ENCODE measurements at regions not wholly inside any gene's neighbourhood (a gene's known extent, or its start where the extent isn't known, plus 50 kb on each side); places are given as distances from the start of the nearest gene placed in this dataset.

DNA sequence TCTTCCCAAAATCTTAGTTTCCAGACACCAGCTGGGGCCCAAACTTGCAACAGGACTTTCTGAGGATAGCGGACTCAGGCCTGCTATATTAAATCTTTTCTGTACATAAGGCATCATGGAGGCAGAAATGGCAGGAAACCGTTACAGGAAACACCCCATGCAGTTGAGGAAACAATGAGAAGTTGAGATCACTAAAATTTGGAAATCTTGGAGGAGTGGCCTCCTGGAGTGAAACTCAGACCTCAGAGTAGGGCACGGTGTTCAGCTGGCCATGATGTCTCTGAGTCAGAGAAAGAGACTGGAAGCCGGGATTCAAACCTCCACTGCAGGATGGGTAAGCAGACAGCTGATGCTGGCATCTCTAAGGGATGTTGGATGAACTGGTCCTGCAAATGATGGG is 372.6 kb upstream of the CTSO start:
- no peak for FAIRE-seq
- TF ChIP-seq, protein P1, sequence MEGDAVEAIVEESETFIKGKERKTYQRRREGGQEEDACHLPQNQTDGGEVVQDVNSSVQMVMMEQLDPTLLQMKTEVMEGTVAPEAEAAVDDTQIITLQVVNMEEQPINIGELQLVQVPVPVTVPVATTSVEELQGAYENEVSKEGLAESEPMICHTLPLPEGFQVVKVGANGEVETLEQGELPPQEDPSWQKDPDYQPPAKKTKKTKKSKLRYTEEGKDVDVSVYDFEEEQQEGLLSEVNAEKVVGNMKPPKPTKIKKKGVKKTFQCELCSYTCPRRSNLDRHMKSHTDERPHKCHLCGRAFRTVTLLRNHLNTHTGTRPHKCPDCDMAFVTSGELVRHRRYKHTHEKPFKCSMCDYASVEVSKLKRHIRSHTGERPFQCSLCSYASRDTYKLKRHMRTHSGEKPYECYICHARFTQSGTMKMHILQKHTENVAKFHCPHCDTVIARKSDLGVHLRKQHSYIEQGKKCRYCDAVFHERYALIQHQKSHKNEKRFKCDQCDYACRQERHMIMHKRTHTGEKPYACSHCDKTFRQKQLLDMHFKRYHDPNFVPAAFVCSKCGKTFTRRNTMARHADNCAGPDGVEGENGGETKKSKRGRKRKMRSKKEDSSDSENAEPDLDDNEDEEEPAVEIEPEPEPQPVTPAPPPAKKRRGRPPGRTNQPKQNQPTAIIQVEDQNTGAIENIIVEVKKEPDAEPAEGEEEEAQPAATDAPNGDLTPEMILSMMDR (IDR thresholded peaks at IDR 0.05) = no peak
- TF ChIP-seq, protein P2, sequence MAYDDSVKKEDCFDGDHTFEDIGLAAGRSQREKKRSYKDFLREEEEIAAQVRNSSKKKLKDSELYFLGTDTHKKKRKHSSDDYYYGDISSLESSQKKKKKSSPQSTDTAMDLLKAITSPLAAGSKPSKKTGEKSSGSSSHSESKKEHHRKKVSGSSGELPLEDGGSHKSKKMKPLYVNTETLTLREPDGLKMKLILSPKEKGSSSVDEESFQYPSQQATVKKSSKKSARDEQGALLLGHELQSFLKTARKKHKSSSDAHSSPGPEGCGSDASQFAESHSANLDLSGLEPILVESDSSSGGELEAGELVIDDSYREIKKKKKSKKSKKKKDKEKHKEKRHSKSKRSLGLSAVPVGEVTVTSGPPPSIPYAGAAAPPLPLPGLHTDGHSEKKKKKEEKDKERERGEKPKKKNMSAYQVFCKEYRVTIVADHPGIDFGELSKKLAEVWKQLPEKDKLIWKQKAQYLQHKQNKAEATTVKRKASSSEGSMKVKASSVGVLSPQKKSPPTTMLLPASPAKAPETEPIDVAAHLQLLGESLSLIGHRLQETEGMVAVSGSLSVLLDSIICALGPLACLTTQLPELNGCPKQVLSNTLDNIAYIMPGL (CRISPR knock-in tag; IDR thresholded peaks at IDR 0.05; ENCODE audit: borderline replicate concordance) = no peak
- H3K9me3 ChIP-seq = no peaks in the 10 kb centered on the region
- no peak overlapping the region for H3K4me2 ChIP-seq
- no peak overlapping the region for H3K4me3 ChIP-seq
- WGBS (ENCODE audit: missing lambda C conversion rate) = 42% methylated on average over 4 of the region's 4 CpGs
- no peak for DNase-seq (ENCODE audit: low read depth in 1 of 2, low spot score in 1 of 2)
- H3K4me1 ChIP-seq = no peaks in the 10 kb centered on the region
- no peak for ATAC-seq
- ChIA-PET CTCF (no interaction called here), POLR2A (no interaction called here)
- H3K27ac ChIP-seq = no peak overlapping the region

DNA sequence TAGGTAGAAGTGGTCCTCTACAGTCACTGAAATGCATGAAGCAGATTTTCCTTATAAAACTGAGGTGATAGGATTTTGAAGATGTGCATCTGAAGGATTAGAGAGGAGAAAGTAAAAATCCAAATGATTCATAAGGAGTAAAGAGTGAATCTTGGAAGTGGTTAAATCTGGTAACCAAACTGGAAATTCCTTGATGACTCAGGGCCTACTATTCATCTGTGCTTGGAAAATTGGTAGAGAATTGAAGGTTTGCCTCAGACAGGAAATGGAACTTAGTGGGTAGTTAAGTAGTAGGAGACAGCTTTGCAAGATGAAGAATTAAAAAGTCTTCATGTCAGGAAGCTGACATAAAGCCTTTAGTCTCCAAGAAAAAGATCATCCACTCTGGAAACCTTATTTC is 368.9 kb upstream of the CTSO start:
- ATAC-seq (no peak), DNase-seq (ENCODE audit: low read depth in 1 of 2, low spot score in 1 of 2) (no peak), FAIRE-seq (no peak)
- H3K4me2 ChIP-seq = no peak overlapping the region
- TF ChIP-seq CHD2 (IDR thresholded peaks at IDR 0.05; ENCODE audit: low read length, partially characterized antibody) (no peak), RFX5 (IDR thresholded peaks at IDR 0.05) (no peak), JUN (IDR thresholded peaks at IDR 0.05) (no peak), HOXA7 (CRISPR knock-in tag; IDR thresholded peaks at IDR 0.05) (no peak), USF2 (IDR thresholded peaks at IDR 0.05) (no peak), KDM5A (IDR thresholded peaks at IDR 0.05) (no peak), POLR2A (IDR thresholded peaks at IDR 0.05; ENCODE audit: low read length) (no peak), EHMT2 (IDR thresholded peaks at IDR 0.05; ENCODE audit: low read depth) (no peak), ZSCAN20 (CRISPR knock-in tag; IDR thresholded peaks at IDR 0.05) (no peak), JUNB (IDR thresholded peaks at IDR 0.05) (no peak), PHF8 (IDR thresholded peaks at IDR 0.05; ENCODE audit: borderline replicate concordance, low read depth) (no peak), MAFK (IDR thresholded peaks at IDR 0.05; ENCODE audit: partially characterized antibody) (no peak), E2F6 (IDR thresholded peaks at IDR 0.05; ENCODE audit: borderline replicate concordance, low read depth) (no peak), TP53 (CRISPR knock-in tag; IDR thresholded peaks at IDR 0.05) (no peak), RCOR1 (IDR thresholded peaks at IDR 0.05; ENCODE audit: low read depth, low read length) (no peak), RNF2 (IDR thresholded peaks at IDR 0.05; ENCODE audit: borderline replicate concordance, low read depth) (no peak)
- TF ChIP-seq, protein P3, sequence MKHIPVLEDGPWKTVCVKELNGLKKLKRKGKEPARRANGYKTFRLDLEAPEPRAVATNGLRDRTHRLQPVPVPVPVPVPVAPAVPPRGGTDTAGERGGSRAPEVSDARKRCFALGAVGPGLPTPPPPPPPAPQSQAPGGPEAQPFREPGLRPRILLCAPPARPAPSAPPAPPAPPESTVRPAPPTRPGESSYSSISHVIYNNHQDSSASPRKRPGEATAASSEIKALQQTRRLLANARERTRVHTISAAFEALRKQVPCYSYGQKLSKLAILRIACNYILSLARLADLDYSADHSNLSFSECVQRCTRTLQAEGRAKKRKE (CRISPR knock-in tag; IDR thresholded peaks at IDR 0.05; ENCODE audit: low read depth) = no peak
- ChIA-PET CTCF (no interaction called here), POLR2A (no interaction called here)
- H3K4me1 ChIP-seq = no peaks in the 10 kb centered on the region
- H3K9me3 ChIP-seq = no peaks in the 10 kb centered on the region
- H3K27ac ChIP-seq = no peak overlapping the region
- no peak overlapping the region for H3K4me3 ChIP-seq

- DNase-seq (ENCODE audit: low read depth in 1 of 2, low spot score in 1 of 2) = no peak
- H3K9me3 ChIP-seq = no peaks in the 10 kb centered on the region
- H3K4me3 ChIP-seq = no peak overlapping the region
- POLR2A ChIA-PET = no interaction called here
- ATAC-seq = no peak
- H3K27ac ChIP-seq = no peak overlapping the region
- no peaks in the 10 kb centered on the region for H3K4me1 ChIP-seq
- H3K4me2 ChIP-seq = no peak overlapping the region
- 25% methylated on average over 2 of the region's 2 CpGs for WGBS (ENCODE audit: missing lambda C conversion rate)
- FAIRE-seq = no peak
- CTCF ChIA-PET = no interaction called here
- TF ChIP-seq NR3C1 (IDR thresholded peaks at IDR 0.05) = no peak
- no peak for TF ChIP-seq RAD21 (conservative IDR thresholded peaks at IDR 0.05 in 1 of 2, IDR thresholded peaks at IDR 0.05 in 1 of 2)
- TF ChIP-seq MYC (IDR thresholded peaks at IDR 0.05; ENCODE audit: borderline replicate concordance, low read length) = no peak
- TF ChIP-seq, protein P4, sequence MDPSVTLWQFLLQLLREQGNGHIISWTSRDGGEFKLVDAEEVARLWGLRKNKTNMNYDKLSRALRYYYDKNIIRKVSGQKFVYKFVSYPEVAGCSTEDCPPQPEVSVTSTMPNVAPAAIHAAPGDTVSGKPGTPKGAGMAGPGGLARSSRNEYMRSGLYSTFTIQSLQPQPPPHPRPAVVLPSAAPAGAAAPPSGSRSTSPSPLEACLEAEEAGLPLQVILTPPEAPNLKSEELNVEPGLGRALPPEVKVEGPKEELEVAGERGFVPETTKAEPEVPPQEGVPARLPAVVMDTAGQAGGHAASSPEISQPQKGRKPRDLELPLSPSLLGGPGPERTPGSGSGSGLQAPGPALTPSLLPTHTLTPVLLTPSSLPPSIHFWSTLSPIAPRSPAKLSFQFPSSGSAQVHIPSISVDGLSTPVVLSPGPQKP (IDR thresholded peaks at IDR 0.05; ENCODE audit: low read depth, low read length) = no peak
- no peak for TF ChIP-seq NFE2L2 (conservative IDR thresholded peaks at IDR 0.05; ENCODE audit: low read length)
- no peak for TF ChIP-seq FOSB (CRISPR knock-in tag; IDR thresholded peaks at IDR 0.05)
- no peak for TF ChIP-seq SREBF2 (IDR thresholded peaks at IDR 0.05)
- no peak for TF ChIP-seq USF2 (IDR thresholded peaks at IDR 0.05)
- TF ChIP-seq HES2 (IDR thresholded peaks at IDR 0.05) = no peak
- TF ChIP-seq, protein P3 (CRISPR knock-in tag; IDR thresholded peaks at IDR 0.05; ENCODE audit: low read depth) = no peak
These were observed 367.5 kb upstream of the CTSO start for GRCh38 chr4:156321203-156321602.

All from A549 (cell line).